NCI-H526 (cell line): ENCODE measurements at regions not wholly inside any gene's neighbourhood (a gene's known extent, or its start where the extent isn't known, plus 50 kb on each side); places are given as distances from the start of the nearest gene placed in this dataset.
"Not testable (repeated sequence)": the region's sequence is repeated elsewhere in the genome, so short reads cannot be mapped to it uniquely, and the experiment has no call there.

ENCODE experiments used
- DNase-seq, 2 experiments: peaks; one replicate each; lab custom pipeline; 2025; lab: John Stamatoyannopoulos, UW

- no peak for DNase-seq
Measured at GRCh38 chr13:76620036-76620435, 266.2 kb downstream of the KCTD12 start.

DNA sequence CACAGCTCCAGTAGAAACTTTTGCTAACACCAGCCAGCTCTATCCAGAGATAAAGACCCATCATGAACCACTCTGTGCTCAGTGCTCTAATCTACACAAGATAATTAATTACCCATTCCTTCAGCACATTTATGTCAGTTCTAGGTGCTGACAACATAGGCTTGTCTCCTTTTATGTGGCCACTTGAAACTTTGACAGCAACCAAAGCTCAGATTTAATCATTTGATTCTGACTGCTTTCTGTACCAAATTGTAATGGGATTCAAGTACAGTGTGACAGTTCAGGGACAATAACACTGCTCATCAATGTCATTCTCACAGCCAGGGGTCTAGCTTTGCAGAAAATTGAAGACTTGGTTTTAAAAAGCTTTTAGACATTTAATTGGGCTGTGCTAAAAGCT is 266.6 kb downstream of the KCTD12 start:
- no peak for DNase-seq

- DNase-seq, result no peak
Measured at GRCh38 chr13:76610819-76611415, 275.3 kb downstream of the KCTD12 start.

DNA sequence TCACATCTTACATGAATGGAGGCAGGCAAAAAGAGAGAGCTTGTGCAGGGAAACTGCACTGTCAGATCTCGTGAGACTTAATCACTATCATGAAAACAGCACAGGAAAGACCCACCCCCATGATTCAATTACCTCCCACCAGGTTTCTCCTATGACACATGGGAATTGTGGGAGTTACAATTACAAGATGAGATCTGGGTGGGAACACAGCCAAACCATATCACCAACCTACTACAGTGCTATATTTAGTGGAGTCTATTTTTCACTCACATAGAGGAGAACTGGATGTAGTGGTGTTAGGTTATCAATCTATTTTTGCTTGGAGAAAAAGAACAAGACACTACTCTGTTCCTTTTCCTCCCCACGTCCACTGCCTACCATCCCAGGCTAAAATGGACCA is 276.6 kb downstream of the KCTD12 start:
- no peak for DNase-seq

DNA sequence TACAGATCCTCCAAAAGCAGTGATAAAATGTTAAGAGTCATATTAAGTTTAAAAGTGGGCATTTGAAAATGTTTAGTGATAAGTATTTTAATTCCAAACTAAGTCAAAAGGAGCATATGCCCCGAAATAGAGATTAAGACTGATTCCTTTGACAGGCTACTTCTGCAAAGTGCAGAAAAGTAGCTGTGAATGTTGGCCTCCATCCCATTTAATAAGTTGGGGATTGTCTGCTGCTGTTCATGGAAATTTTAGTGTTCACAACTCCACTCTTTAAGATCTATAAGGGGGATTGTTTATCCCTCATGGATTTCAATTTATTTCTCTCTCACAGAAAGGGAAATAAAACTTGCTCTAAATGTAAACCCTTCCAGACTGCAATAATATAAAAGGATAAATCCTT is 278.3 kb downstream of the KCTD12 start:
- DNase-seq, result no peak

- no peak for DNase-seq
Measured at GRCh38 chr13:76600081-76600480, 286.1 kb downstream of the KCTD12 start.

- DNase-seq, result no peak
Measured at GRCh38 chr13:76597868-76598267, 288.3 kb downstream of the KCTD12 start.

DNA sequence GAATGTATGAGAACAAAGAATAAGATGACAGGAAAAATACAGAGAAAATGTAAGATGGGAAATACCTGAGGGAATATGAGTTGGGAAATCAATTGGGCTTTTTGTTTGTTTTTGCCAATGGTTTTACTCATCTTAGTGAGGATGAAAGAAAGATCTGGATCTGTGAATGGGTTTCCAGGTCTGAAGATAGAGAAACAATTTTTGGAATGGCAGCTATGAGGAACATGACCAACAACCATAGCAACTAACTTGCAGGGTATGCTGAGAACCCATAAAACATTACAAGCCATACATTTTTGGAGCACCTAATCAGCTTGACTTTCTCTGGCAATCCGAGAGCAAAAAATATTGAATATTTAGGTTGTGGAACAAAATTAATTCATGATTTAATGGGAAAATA is 290.0 kb downstream of the KCTD12 start:
- DNase-seq, result no peak

- DNase-seq, result no peak
Measured at GRCh38 chr13:76594435-76594834, 291.8 kb downstream of the KCTD12 start.

DNA sequence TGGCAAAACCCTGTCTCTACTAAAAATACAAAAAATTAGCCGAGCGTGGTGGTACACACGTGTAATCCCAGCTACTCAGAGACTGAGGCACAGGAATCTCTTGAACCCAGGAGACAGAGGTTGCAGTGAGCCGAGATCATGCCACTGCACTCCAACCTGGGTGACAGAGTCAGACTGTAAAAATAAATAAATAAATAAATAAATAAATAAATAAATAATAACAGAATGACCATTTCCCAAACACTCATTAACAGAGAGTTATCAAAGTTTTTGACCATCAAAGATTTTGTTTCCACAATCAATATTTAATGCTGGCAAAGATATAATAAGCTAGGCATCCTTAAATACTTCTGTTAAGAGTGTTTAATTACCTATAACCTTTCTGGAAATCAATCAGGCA is 299.4 kb downstream of the KCTD12 start:
- no peak for DNase-seq

GRCh38 chr13:76579701-76580100 is 306.5 kb downstream of the KCTD12 start:
- DNase-seq, result no peak

DNA sequence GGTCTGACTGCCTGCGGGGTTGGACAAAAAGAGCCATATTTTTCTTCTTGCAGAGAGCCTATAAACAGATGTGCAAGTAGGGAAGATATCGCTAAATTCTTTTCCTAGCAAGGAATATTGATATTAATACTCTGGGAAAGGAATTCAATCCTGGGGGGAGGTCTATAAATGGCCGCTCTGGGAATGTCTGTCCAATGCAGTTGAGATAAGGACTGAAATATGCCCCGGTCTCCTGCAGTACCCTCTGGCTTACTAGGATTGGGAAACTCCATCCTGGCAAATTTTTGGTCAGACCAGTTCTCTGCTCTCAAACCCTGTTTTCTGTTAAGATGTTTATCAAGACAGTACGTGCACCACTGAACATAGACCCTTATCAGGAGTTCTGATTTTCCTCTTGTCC is 310.6 kb downstream of the KCTD12 start:
- DNase-seq, result not testable (repeated sequence)

- peak in 1 of 2 experiments; percentile 44 for DNase-seq
Measured at GRCh38 chr13:76570510-76570971, 315.7 kb downstream of the KCTD12 start.

DNA sequence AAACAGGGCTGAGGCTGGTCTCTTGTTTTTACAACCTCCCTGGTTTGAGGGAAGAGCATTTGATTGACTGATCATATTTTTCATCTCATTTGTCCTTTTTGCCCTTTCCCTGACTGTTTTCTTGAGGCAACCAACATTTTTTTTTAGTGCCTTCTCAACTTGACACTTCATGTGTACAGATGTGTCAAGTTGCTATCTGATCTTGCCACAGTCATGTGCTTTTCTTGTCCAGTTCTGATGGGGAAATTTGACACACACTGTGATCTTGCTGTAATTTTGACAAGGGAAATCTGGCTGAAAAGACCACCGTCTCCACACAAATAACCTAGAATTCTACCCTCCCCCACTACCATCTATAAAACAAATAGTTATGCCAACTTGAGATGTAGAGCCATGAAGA is 329.6 kb downstream of the KCTD12 start:
- DNase-seq, result no peak

DNA sequence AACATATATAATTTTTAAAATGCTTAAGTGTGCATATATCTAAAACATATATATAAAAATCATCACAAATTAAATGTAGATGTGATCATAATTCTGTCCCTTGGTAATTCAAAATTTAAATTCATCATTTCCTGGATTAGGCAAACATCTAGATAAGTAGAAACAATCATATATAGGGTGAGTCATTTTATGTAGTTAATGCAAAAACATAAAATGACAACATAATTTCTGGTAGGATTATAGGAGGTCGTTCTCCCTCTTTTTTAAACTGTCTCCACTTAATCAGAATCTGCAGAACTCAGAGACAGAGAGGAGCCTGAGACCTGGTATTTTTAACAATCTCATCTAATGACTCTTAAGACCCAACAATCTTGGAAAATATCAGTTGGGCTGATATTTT is 333.4 kb downstream of the KCTD12 start:
- no peak for DNase-seq

- DNase-seq, result no peak
Measured at GRCh38 chr13:76552041-76552772, 334.0 kb downstream of the KCTD12 start.

GRCh38 chr13:76542176-76542575 is 344.0 kb downstream of the KCTD12 start:
- no peak for DNase-seq

DNA sequence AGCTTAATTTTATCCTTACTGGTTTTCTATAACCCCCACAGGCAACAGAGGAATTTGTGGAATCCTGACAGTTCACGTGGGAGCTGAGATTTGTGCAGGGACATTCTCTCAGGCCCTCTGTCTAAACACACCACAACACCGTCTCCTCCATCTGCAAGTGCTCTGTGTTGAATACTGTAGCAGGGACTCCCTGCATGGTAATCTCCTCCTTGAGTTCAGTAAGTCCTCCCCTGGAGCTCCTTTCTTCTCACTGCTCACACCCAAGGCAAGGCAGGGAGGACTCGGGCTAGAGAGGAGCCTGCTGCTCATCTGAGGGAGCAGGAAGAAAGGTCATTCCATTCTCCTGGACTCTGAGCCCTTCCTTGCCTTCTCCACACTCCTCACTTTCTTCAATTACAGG is 348.2 kb downstream of the KCTD12 start:
- no peak for DNase-seq

DNA sequence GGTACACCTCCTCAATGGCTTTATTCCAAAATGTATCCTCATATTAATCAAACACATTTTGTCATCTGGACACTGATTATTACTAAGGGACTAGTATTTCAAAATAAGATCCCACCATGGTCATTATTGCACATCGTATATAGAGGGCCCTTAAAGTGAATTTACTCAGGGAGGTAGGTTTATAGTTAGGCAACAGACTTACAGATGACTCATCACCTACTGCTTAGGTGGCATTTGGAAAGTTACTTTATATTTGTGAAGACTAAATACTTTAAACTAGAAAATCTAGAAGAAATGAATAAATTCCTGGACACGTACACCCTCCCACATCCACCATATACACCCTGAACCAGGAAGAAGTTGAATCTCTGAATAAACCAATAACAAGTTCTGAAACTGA is 353.0 kb downstream of the KCTD12 start:
- no peak for DNase-seq

- no peak for DNase-seq
Measured at GRCh38 chr13:76527041-76527440, 359.2 kb downstream of the KCTD12 start.

DNA sequence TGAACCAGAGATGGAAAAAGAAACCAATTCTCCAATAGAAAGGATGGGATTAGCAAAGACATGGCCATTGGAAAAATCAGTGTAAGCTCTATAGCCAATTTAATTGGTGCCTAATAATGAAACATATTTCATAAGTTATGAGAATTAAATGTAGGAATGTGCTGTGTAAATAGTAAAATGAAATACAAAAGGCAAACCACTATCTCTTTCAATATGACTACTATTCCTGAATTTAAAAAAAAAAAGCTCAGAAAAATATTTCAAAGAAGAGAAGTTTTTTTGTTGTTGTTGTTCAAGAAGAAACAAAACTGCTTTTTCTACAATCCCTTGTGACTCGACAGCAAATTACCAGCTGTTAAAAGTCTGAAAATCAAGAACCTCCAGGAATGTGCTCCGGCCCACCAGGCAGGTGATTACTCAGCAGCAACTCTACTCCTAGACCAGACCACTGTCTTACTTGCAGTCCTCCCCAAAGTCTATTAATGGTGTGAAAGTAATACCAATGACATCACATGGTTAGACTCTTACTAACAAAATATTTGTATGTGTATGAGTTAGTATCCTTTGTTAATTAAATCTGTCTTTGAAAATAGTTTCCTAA is 362.4 kb downstream of the KCTD12 start:
- no peak for DNase-seq

DNA sequence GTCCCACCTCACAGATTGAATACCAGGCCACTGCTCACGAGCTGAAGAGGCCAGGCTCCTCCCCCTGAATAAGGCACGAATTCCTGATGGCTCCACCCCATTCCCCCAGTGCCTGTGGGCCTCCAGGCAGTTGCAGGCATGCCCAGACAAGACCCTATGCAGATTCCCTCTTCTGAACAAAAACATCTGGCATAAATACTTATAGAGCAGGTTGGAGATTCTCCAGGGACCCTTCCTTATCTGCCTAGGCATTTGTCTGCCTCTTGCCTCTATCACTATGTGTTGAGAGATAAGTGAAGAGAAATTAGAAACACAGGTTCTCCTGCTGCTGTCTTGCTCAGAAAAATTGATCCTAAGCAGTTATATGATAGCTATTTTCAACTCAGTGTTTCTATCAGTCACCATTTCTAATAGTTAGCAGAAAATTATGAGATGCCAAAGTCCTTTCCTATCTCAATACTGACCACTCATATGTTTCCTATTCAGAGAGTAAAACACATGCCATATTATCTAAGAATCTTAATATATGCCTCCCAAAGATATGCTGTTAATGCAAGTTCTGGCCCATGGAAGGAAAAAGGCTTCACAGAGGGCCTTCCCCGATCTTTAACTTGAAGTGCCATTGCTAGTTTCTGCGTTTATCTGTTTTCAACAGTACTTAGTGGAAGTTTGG is 364.0 kb downstream of the KCTD12 start:
- DNase-seq, result peak; percentile 58 to 62

GRCh38 chr13:76519685-76520084 is 366.5 kb downstream of the KCTD12 start:
- no peak for DNase-seq
